ENCODE measurements at regions not wholly inside any gene's neighbourhood (a gene's known extent, or its start where the extent isn't known, plus 50 kb on each side); places are given as distances from the start of the nearest gene placed in this dataset.
A peak's percentile ranks its signal among the peaks of the same experiment; 100 is the strongest.
"Not testable (repeated sequence)": the region's sequence is repeated elsewhere in the genome, so short reads cannot be mapped to it uniquely, and the experiment has no call there.

DNA sequence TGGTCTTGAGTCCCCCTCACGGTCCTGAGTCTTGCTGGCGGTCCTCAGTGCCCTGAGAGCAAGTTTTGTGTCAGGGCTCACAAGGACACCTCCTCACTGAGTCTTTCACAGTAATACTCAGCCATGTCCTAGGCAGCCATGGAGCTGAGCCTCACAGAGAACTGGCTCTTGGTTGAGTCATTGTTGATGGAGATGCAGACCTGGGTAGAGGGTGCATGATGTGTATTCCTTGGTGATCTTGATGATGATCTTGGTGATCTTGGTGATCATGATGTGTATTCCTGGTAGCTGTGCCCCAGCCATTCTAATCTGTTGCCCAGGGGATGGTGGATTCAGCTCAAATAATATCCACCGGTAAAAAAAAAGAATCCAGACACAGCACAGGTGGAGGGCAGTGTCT lies 495.4 kb downstream of the TMEM121 start:
- DNase-seq (ENCODE audit: low spot score), result no peak
- H3K9me3 ChIP-seq (ENCODE audit: low read depth, low read length, poor library complexity, severe bottlenecking), result no peaks in the 10 kb centered on the region
- ChIA-PET CTCF (no interaction called here), POLR2A (ENCODE audit: low non-redundant PET) (no interaction called here)
- H3K36me3 ChIP-seq (ENCODE audit: insufficient read depth, low read length, poor library complexity, severe bottlenecking), result no peaks in the 10 kb centered on the region
- H3K27me3 ChIP-seq (replicated peaks; ENCODE audit: insufficient read depth, low read depth, low read length, poor library complexity), result no peaks in the 10 kb centered on the region
- no peak for TF ChIP-seq EZH2 (IDR thresholded peaks at IDR 0.05; ENCODE audit: borderline replicate concordance, low read depth, low read length, poor library complexity, severe bottlenecking)
- TF ChIP-seq, protein P1, sequence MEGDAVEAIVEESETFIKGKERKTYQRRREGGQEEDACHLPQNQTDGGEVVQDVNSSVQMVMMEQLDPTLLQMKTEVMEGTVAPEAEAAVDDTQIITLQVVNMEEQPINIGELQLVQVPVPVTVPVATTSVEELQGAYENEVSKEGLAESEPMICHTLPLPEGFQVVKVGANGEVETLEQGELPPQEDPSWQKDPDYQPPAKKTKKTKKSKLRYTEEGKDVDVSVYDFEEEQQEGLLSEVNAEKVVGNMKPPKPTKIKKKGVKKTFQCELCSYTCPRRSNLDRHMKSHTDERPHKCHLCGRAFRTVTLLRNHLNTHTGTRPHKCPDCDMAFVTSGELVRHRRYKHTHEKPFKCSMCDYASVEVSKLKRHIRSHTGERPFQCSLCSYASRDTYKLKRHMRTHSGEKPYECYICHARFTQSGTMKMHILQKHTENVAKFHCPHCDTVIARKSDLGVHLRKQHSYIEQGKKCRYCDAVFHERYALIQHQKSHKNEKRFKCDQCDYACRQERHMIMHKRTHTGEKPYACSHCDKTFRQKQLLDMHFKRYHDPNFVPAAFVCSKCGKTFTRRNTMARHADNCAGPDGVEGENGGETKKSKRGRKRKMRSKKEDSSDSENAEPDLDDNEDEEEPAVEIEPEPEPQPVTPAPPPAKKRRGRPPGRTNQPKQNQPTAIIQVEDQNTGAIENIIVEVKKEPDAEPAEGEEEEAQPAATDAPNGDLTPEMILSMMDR (conservative IDR thresholded peaks at IDR 0.05; ENCODE audit: low read depth, low read length), result no peak
- no peak overlapping the region for H3K4me3 ChIP-seq (ENCODE audit: low read depth, low read length, poor library complexity, severe bottlenecking)
- no TSS peak for BruUV-seq (replicated peaks)
- H3K27ac ChIP-seq (ENCODE audit: low read depth, low read length, poor library complexity, severe bottlenecking), result no peak overlapping the region
- no peaks in the 10 kb centered on the region for H3K4me1 ChIP-seq (ENCODE audit: insufficient read depth, low read length, poor library complexity, severe bottlenecking)
- intact Hi-C loops (cut with micrococcal nuclease; ENCODE audit: unreplicated experiment), result no loop called here

DNA sequence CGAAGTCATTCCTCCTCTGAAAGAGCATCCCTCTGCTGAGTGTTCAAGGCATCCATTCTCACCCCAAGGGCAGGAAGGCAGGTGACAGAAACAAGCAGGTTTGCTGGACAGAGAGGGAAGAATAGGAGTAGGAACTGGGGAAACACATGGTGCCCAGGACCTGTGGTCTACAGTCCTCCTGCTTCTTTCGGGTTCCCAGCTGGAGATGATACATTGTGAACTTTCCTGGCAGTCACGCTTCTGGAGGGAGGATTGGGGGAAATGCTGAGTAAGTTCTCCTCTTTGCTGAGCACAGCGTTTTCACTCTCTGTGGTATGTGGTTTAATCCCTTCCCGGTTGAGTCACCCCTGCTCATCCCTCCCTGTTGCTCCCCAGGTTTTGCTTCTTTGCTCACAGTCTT lies 496.3 kb downstream of the TMEM121 start:
- H3K4me1 ChIP-seq (ENCODE audit: insufficient read depth, low read length, poor library complexity, severe bottlenecking); CTCF ChIA-PET; H3K36me3 ChIP-seq (ENCODE audit: insufficient read depth, low read length, poor library complexity, severe bottlenecking); BruUV-seq (replicated peaks); intact Hi-C loops (cut with micrococcal nuclease; ENCODE audit: unreplicated experiment); POLR2A ChIA-PET (ENCODE audit: low non-redundant PET); H3K27ac ChIP-seq (ENCODE audit: low read depth, low read length, poor library complexity, severe bottlenecking); H3K27me3 ChIP-seq (replicated peaks; ENCODE audit: insufficient read depth, low read depth, low read length, poor library complexity); H3K4me3 ChIP-seq (ENCODE audit: low read depth, low read length, poor library complexity, severe bottlenecking); H3K9me3 ChIP-seq (ENCODE audit: low read depth, low read length, poor library complexity, severe bottlenecking): not testable (repeated sequence)
- peak; percentile 58 for DNase-seq (ENCODE audit: low spot score)

DNA sequence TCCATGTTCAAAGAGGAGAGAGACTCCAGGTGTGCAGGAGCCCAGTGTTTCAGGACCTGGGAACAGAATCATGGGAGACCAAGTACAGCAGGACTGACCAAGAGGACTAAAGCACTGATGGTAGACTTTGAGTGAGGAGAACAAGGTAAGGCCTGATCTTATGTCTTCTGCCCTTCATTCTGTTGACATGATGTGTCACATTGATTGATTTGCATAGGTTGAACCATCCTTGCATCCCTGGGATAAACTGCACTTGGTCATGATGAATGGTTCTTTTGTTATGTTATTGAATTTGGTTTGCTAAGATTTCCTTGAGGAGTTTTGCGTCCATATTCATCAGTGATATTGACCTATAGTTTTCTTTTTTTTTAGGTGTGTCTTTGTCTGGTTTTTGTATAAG lies 497.0 kb downstream of the TMEM121 start:
- intact Hi-C loops (cut with micrococcal nuclease; ENCODE audit: unreplicated experiment), result no loop called here
- DNase-seq (ENCODE audit: low spot score), result no peak
- ChIA-PET CTCF (no interaction called here), POLR2A (ENCODE audit: low non-redundant PET) (no interaction called here)
- Histone ChIP-seq H3K36me3 (ENCODE audit: insufficient read depth, low read length, poor library complexity, severe bottlenecking) (no peaks in the 10 kb centered on the region), H3K9me3 (ENCODE audit: low read depth, low read length, poor library complexity, severe bottlenecking) (no peaks in the 10 kb centered on the region), H3K4me1 (ENCODE audit: insufficient read depth, low read length, poor library complexity, severe bottlenecking) (no peaks in the 10 kb centered on the region), H3K4me3 (ENCODE audit: low read depth, low read length, poor library complexity, severe bottlenecking) (no peak overlapping the region), H3K27me3 (replicated peaks; ENCODE audit: insufficient read depth, low read depth, low read length, poor library complexity) (no peaks in the 10 kb centered on the region), H3K27ac (ENCODE audit: low read depth, low read length, poor library complexity, severe bottlenecking) (no peak overlapping the region)
- TF ChIP-seq, protein P1 (conservative IDR thresholded peaks at IDR 0.05; ENCODE audit: low read depth, low read length), result no peak
- no peak for TF ChIP-seq EZH2 (IDR thresholded peaks at IDR 0.05; ENCODE audit: borderline replicate concordance, low read depth, low read length, poor library complexity, severe bottlenecking)
- no TSS peak for BruUV-seq (replicated peaks)

DNA sequence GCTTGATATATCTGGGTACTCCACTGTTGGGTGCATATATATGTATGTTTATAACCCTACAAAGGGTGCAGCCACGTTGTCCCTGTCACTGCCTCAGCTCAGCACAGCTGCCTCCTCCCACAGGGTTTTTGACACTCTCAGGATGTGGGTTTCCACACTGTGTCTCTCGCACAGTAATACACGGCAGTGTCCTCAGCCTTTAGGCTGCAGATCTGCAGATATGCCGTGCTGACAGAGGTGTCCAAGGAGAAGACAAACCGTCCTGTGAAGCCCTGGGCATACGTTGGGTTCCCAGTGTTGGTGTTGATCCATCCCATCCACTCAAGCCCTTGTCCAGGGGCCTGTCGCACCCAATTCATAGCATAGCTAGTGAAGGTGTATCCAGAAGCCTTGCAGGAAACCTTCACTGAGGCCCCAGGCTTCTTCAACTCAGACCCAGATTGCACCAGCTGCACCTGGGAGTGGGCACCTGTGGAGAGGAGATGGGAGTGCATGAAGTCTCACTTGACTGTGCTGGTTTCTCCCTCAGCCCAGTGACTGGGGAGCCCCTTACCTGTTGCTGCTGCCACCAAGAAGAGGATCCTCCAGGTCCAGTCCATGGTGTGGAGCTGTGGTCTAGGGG lies 498.7 kb downstream of the TMEM121 start:
- no peak for DNase-seq (ENCODE audit: low spot score)

More for the DNA sequence above, 498.7 kb downstream of the TMEM121 start:
- H3K4me1 ChIP-seq (ENCODE audit: insufficient read depth, low read length, poor library complexity, severe bottlenecking), result no peaks in the 10 kb centered on the region
- no peak for TF ChIP-seq EZH2 (IDR thresholded peaks at IDR 0.05; ENCODE audit: borderline replicate concordance, low read depth, low read length, poor library complexity, severe bottlenecking)
- TF ChIP-seq, protein P1 (conservative IDR thresholded peaks at IDR 0.05; ENCODE audit: low read depth, low read length), result no peak
- H3K27ac ChIP-seq (ENCODE audit: low read depth, low read length, poor library complexity, severe bottlenecking), result no peak overlapping the region
- BruUV-seq (replicated peaks), result no TSS peak
- H3K9me3 ChIP-seq (ENCODE audit: low read depth, low read length, poor library complexity, severe bottlenecking), result no peaks in the 10 kb centered on the region
- ChIA-PET POLR2A (ENCODE audit: low non-redundant PET) (no interaction called here), CTCF (no interaction called here)
- intact Hi-C loops (cut with micrococcal nuclease; ENCODE audit: unreplicated experiment), result no loop called here
- no peak overlapping the region for H3K4me3 ChIP-seq (ENCODE audit: low read depth, low read length, poor library complexity, severe bottlenecking)
- H3K36me3 ChIP-seq (ENCODE audit: insufficient read depth, low read length, poor library complexity, severe bottlenecking), result no peaks in the 10 kb centered on the region
- H3K27me3 ChIP-seq (replicated peaks; ENCODE audit: insufficient read depth, low read depth, low read length, poor library complexity), result no peaks in the 10 kb centered on the region
